ENCODE measurements at regions not wholly inside any gene's neighbourhood (a gene's known extent, or its start where the extent isn't known, plus 50 kb on each side); places are given as distances from the start of the nearest gene placed in this dataset.

DNA sequence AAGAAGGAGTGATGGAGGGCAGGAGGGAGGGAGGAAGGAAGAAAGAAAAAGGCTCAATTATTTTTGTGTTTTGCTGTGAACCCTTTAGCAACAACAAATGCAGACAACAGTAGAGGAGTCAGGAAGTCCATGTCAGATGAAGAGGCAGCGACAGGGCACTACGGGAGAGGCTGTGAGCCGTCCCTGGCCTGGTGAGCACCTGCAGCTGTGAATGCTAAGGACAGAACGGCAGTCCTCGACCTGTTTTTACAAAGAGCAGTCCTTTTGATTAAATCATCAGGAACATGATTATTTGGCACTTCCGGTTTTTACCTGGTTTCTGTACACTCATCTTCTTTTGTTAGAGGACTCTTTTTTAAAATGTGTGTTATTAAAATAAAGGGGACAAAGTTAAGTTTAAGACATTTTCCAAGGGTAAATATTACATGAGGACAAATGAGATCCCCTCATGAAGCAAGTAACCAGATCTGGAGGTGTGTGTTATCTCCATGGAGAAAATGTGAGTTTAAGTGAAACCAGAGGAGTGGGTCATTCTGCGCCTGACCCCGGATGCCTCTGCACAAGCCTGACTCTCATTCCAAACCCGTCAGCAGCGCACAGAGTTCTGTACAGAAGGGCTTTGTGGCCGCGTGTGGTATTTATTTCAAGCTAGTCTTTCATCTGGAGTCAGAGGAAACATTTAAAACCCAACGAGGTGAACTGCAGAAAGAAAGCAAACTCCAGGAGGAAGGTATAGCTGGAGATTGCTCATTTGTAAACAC is 492.5 kb downstream of the SOX11 start:
- Histone ChIP-seq H3K4me1 (ENCODE audit: control insufficient read depth, insufficient read depth, low read length) (no peaks in the 10 kb centered on the region), H3K9me3 (ENCODE audit: control insufficient read depth, insufficient read depth, low read depth, low read length) (no peaks in the 10 kb centered on the region), H3K27ac (ENCODE audit: low read length) (no peak overlapping the region), H3K4me3 (ENCODE audit: low read depth in 2 of 2, low read length in 2 of 2) (no peak overlapping the region), H3K36me3 (ENCODE audit: control insufficient read depth, insufficient read depth, low read length) (no peaks in the 10 kb centered on the region), H3K27me3 (ENCODE audit: control insufficient read depth, insufficient read depth, low read length) (no peaks in the 10 kb centered on the region)
- no TSS peak for BruUV-seq (replicated peaks)
- ATAC-seq (no peak), DNase-seq (ENCODE audit: low read depth, low spot score) (no peak)
- intact Hi-C loops (cut with micrococcal nuclease; ENCODE audit: unreplicated experiment) (no loop called here), in situ Hi-C loops (cut with HindIII; ENCODE audit: low pct_unique_long_range_greater_than_20kb, low sequenced_read_pairs) (no loop called here)
- POLR2A ChIA-PET, result no interaction called here
- TF ChIP-seq TCF7L2 (IDR thresholded peaks at IDR 0.05; ENCODE audit: low read depth, low read length), result no peak
- TF ChIP-seq, protein P1, sequence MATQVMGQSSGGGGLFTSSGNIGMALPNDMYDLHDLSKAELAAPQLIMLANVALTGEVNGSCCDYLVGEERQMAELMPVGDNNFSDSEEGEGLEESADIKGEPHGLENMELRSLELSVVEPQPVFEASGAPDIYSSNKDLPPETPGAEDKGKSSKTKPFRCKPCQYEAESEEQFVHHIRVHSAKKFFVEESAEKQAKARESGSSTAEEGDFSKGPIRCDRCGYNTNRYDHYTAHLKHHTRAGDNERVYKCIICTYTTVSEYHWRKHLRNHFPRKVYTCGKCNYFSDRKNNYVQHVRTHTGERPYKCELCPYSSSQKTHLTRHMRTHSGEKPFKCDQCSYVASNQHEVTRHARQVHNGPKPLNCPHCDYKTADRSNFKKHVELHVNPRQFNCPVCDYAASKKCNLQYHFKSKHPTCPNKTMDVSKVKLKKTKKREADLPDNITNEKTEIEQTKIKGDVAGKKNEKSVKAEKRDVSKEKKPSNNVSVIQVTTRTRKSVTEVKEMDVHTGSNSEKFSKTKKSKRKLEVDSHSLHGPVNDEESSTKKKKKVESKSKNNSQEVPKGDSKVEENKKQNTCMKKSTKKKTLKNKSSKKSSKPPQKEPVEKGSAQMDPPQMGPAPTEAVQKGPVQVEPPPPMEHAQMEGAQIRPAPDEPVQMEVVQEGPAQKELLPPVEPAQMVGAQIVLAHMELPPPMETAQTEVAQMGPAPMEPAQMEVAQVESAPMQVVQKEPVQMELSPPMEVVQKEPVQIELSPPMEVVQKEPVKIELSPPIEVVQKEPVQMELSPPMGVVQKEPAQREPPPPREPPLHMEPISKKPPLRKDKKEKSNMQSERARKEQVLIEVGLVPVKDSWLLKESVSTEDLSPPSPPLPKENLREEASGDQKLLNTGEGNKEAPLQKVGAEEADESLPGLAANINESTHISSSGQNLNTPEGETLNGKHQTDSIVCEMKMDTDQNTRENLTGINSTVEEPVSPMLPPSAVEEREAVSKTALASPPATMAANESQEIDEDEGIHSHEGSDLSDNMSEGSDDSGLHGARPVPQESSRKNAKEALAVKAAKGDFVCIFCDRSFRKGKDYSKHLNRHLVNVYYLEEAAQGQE (IDR thresholded peaks at IDR 0.05; ENCODE audit: insufficient read depth in 1 of 2, low read depth in 2 of 2, low read length in 1 of 2), result no peak
- no peak for TF ChIP-seq SIN3A (IDR thresholded peaks at IDR 0.05; ENCODE audit: borderline replicate concordance, insufficient read depth, low read depth, low read length)
- TF ChIP-seq, protein P2, sequence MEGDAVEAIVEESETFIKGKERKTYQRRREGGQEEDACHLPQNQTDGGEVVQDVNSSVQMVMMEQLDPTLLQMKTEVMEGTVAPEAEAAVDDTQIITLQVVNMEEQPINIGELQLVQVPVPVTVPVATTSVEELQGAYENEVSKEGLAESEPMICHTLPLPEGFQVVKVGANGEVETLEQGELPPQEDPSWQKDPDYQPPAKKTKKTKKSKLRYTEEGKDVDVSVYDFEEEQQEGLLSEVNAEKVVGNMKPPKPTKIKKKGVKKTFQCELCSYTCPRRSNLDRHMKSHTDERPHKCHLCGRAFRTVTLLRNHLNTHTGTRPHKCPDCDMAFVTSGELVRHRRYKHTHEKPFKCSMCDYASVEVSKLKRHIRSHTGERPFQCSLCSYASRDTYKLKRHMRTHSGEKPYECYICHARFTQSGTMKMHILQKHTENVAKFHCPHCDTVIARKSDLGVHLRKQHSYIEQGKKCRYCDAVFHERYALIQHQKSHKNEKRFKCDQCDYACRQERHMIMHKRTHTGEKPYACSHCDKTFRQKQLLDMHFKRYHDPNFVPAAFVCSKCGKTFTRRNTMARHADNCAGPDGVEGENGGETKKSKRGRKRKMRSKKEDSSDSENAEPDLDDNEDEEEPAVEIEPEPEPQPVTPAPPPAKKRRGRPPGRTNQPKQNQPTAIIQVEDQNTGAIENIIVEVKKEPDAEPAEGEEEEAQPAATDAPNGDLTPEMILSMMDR (IDR thresholded peaks at IDR 0.05), result no peak
- no peak for TF ChIP-seq POLR2AphosphoS5 (IDR thresholded peaks at IDR 0.05; ENCODE audit: low read depth, low read length)
- CTCF ChIA-PET, result no interaction called here

DNA sequence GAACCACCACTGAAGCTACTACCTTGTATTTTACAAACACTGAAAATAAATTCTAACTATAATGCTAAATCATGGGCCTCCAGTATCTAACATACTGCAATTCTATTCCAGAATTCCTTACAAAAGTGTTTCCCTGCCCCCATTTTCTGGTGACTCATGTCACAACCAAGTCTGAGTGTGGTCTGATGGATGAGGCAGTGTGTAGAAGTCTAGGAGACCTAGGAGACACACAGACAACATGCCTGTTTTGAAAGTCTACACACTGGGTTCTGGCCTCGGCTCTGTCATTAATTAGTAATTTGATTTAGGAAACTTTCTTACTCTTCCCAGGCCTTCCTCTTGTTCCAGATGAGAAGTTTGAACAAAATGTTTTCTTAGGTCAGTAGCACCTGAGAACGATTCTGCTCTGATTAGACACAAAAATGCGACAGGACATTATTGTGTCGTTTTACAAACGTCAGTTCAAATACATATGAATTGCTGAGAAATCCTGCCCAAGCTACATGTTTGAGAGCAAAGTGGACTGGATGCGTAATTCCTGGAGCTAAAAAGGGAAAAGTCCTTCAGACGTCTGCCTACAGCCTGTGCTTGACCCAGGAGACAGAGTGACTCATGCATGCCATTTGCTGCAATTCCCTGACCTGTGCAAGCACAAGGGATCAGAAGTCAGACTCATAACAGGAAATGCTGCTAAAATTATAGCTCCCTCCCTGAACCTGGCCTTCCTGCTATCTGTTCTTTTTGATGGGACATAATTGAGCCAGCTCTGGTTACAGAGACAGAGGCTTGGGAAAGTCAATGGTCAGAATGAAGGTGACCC is 494.4 kb downstream of the SOX11 start:
- Histone ChIP-seq H3K27me3 (ENCODE audit: control insufficient read depth, insufficient read depth, low read length) (no peaks in the 10 kb centered on the region), H3K4me1 (ENCODE audit: control insufficient read depth, insufficient read depth, low read length) (no peaks in the 10 kb centered on the region), H3K36me3 (ENCODE audit: control insufficient read depth, insufficient read depth, low read length) (no peaks in the 10 kb centered on the region), H3K4me3 (ENCODE audit: low read depth in 2 of 2, low read length in 2 of 2) (no peak overlapping the region), H3K27ac (ENCODE audit: low read length) (no peak overlapping the region), H3K9me3 (ENCODE audit: control insufficient read depth, insufficient read depth, low read depth, low read length) (no peaks in the 10 kb centered on the region)
- intact Hi-C loops (cut with micrococcal nuclease; ENCODE audit: unreplicated experiment) (no loop called here), in situ Hi-C loops (cut with HindIII; ENCODE audit: low pct_unique_long_range_greater_than_20kb, low sequenced_read_pairs) (no loop called here)
- ChIA-PET CTCF (no interaction called here), POLR2A (no interaction called here)
- TF ChIP-seq, protein P1 (IDR thresholded peaks at IDR 0.05; ENCODE audit: insufficient read depth in 1 of 2, low read depth in 2 of 2, low read length in 1 of 2), result no peak
- TF ChIP-seq, protein P2 (IDR thresholded peaks at IDR 0.05), result no peak
- BruUV-seq (replicated peaks), result no TSS peak
- ATAC-seq (0 out of 2 replicates have a peak, but pooled peaks have one; percentile 48), DNase-seq (ENCODE audit: low read depth, low spot score) (peak; percentile 73)
